ENCODE measurements at regions not wholly inside any gene's neighbourhood (a gene's known extent, or its start where the extent isn't known, plus 50 kb on each side); places are given as distances from the start of the nearest gene placed in this dataset.

DNA sequence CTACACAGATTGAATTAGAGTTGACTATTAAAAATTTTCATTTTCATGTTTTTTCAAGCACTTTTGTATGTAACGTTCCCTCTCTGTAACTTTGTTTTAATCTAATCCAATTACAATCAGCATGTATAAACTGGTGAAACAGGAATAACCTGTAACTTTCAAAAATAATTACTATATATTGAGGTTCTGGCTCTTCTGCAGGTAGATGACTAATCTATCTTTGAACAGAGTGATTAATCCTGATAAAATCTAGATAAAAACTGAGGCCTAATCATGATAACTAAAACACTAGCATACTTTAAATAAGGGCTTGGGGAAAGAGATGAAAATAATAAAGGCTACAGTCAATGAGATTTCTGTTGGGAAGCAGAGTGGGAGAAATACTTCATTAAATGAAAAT is 101.6 kb upstream of the KCND2 start:
- POLR2A ChIA-PET = no interaction called here
- no peak for FAIRE-seq
- 7% methylated on average over 1 of the region's 1 CpG for WGBS (ENCODE audit: missing lambda C conversion rate)
- Histone ChIP-seq H3K9me3 (no peaks in the 10 kb centered on the region), H3K27ac (no peak overlapping the region), H3K4me2 (no peak overlapping the region), H3K4me3 (no peak overlapping the region), H3K4me1 (no peaks in the 10 kb centered on the region)
- TF ChIP-seq, protein P1, sequence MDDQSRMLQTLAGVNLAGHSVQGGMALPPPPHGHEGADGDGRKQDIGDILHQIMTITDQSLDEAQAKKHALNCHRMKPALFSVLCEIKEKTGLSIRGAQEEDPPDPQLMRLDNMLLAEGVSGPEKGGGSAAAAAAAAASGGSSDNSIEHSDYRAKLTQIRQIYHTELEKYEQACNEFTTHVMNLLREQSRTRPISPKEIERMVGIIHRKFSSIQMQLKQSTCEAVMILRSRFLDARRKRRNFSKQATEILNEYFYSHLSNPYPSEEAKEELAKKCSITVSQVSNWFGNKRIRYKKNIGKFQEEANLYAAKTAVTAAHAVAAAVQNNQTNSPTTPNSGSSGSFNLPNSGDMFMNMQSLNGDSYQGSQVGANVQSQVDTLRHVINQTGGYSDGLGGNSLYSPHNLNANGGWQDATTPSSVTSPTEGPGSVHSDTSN (IDR thresholded peaks at IDR 0.05) = no peak
- TF ChIP-seq CEBPB (IDR thresholded peaks at IDR 0.05) (no peak), MAFK (IDR thresholded peaks at IDR 0.05; ENCODE audit: partially characterized antibody) (no peak), EHF (CRISPR knock-in tag; IDR thresholded peaks at IDR 0.05) (no peak), POLR2AphosphoS2 (conservative IDR thresholded peaks at IDR 0.05; ENCODE audit: low read length) (no peak), RCOR1 (IDR thresholded peaks at IDR 0.05; ENCODE audit: low read depth, low read length) (no peak), FOXS1 (CRISPR knock-in tag; IDR thresholded peaks at IDR 0.05) (no peak), FOSB (CRISPR knock-in tag; IDR thresholded peaks at IDR 0.05) (no peak), NFE2L2 (conservative IDR thresholded peaks at IDR 0.05; ENCODE audit: low read length) (no peak), JUNB (IDR thresholded peaks at IDR 0.05) (no peak), PHF8 (IDR thresholded peaks at IDR 0.05; ENCODE audit: borderline replicate concordance, low read depth) (no peak), SREBF2 (IDR thresholded peaks at IDR 0.05) (no peak), CBX8 (IDR thresholded peaks at IDR 0.05) (no peak), CBX2 (IDR thresholded peaks at IDR 0.05; ENCODE audit: borderline replicate concordance, low read depth) (no peak)
- TF ChIP-seq, protein P2, sequence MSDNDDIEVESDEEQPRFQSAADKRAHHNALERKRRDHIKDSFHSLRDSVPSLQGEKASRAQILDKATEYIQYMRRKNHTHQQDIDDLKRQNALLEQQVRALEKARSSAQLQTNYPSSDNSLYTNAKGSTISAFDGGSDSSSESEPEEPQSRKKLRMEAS (IDR thresholded peaks at IDR 0.05) = no peak
- TF ChIP-seq, protein P3, sequence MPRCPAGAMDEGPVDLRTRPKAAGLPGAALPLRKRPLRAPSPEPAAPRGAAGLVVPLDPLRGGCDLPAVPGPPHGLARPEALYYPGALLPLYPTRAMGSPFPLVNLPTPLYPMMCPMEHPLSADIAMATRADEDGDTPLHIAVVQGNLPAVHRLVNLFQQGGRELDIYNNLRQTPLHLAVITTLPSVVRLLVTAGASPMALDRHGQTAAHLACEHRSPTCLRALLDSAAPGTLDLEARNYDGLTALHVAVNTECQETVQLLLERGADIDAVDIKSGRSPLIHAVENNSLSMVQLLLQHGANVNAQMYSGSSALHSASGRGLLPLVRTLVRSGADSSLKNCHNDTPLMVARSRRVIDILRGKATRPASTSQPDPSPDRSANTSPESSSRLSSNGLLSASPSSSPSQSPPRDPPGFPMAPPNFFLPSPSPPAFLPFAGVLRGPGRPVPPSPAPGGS (IDR thresholded peaks at IDR 0.05) = no peak
- TF ChIP-seq, protein P4, sequence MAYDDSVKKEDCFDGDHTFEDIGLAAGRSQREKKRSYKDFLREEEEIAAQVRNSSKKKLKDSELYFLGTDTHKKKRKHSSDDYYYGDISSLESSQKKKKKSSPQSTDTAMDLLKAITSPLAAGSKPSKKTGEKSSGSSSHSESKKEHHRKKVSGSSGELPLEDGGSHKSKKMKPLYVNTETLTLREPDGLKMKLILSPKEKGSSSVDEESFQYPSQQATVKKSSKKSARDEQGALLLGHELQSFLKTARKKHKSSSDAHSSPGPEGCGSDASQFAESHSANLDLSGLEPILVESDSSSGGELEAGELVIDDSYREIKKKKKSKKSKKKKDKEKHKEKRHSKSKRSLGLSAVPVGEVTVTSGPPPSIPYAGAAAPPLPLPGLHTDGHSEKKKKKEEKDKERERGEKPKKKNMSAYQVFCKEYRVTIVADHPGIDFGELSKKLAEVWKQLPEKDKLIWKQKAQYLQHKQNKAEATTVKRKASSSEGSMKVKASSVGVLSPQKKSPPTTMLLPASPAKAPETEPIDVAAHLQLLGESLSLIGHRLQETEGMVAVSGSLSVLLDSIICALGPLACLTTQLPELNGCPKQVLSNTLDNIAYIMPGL (CRISPR knock-in tag; IDR thresholded peaks at IDR 0.05; ENCODE audit: borderline replicate concordance) = no peak
- CTCF ChIA-PET = no interaction called here
- no peak for ATAC-seq
- no peak for DNase-seq (ENCODE audit: low read depth in 1 of 2, low spot score in 1 of 2)

DNA sequence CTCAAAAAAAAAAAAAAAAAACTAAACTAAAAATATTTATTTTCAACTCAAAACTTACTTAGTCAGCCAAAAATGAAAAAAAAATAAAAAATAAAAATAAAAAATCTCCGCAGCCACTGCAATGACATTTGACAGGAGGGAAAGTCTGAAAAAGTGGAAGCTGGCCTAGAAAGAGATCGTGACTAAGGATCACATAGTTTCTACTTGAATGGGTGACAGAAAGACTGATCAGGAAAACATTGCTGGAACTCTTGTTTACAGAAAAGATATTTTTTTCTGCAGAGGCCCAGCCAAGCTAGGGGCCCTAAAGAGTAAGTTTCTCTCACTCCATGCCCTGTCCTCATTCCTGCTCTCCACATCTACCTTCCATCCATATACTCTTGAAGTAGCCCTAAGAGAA is 92.8 kb upstream of the KCND2 start:
- ChIA-PET POLR2A (no interaction called here), CTCF (no interaction called here)
- TF ChIP-seq NFE2L2 (conservative IDR thresholded peaks at IDR 0.05; ENCODE audit: low read length) = no peak
- FAIRE-seq (no peak), DNase-seq (ENCODE audit: low read depth in 1 of 2, low spot score in 1 of 2) (no peak), ATAC-seq (no peak)
- Histone ChIP-seq H3K4me3 (no peak overlapping the region), H3K27ac (no peak overlapping the region), H3K4me1 (no peaks in the 10 kb centered on the region), H3K9me3 (no peaks in the 10 kb centered on the region; the same call in 2 of the 3 replicates), H3K4me2 (no peak overlapping the region)
- 23% methylated on average over 2 of the region's 2 CpGs for WGBS (ENCODE audit: missing lambda C conversion rate)

DNA sequence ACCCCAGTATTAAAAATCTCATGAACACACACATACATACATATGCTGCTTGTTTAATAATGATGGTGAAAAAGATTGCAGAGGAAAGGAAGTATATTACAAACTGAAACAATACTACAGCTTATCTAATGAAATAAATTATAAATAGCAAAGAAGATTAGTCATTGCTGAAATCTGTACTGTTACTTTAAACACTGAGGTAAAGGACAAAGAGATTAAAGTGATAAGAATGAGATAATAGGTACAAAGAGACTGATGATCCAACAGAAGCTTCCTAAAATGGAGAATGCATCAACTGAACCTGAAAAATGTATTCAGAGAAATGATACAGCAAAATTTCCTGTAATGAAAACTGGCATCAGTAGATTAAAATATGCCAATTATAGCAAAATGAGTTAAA is 91.5 kb upstream of the KCND2 start:
- TF ChIP-seq ESRRA (IDR thresholded peaks at IDR 0.05; ENCODE audit: borderline replicate concordance, low read length) (no peak), EHF (CRISPR knock-in tag; IDR thresholded peaks at IDR 0.05) (no peak), FOSB (CRISPR knock-in tag; IDR thresholded peaks at IDR 0.05) (no peak), CBX2 (IDR thresholded peaks at IDR 0.05; ENCODE audit: borderline replicate concordance, low read depth) (no peak), TFCP2L1 (CRISPR knock-in tag; IDR thresholded peaks at IDR 0.05) (no peak), FOSL2 (IDR thresholded peaks at IDR 0.05) (no peak), FOSL2 (CRISPR knock-in tag; IDR thresholded peaks at IDR 0.05) (no peak), MYC (IDR thresholded peaks at IDR 0.05; ENCODE audit: borderline replicate concordance, low read length) (no peak), NR3C1 (IDR thresholded peaks at IDR 0.05) (no peak), KDM5A (IDR thresholded peaks at IDR 0.05) (no peak), ZC3H11A (IDR thresholded peaks at IDR 0.05) (no peak), HOXA7 (CRISPR knock-in tag; IDR thresholded peaks at IDR 0.05) (no peak), CHD4 (IDR thresholded peaks at IDR 0.05; ENCODE audit: borderline replicate concordance) (no peak), RARB (CRISPR knock-in tag; IDR thresholded peaks at IDR 0.05) (no peak), CEBPB (IDR thresholded peaks at IDR 0.05) (no peak), JUN (IDR thresholded peaks at IDR 0.05) (no peak)
- TF ChIP-seq, protein P3 (IDR thresholded peaks at IDR 0.05) = no peak
- TF ChIP-seq, protein P5, sequence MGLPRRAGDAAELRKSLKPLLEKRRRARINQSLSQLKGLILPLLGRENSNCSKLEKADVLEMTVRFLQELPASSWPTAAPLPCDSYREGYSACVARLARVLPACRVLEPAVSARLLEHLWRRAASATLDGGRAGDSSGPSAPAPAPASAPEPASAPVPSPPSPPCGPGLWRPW (IDR thresholded peaks at IDR 0.05) = no peak
- ChIA-PET POLR2A (no interaction called here), CTCF (no interaction called here)
- no peak for ATAC-seq
- H3K9me3 ChIP-seq = no peaks in the 10 kb centered on the region; the same call in 2 of the 3 replicates
- no peak for FAIRE-seq
- H3K4me1 ChIP-seq = no peaks in the 10 kb centered on the region
- no peak overlapping the region for H3K27ac ChIP-seq
- no peak overlapping the region for H3K4me2 ChIP-seq
- no peak overlapping the region for H3K4me3 ChIP-seq
- no peak for DNase-seq (ENCODE audit: low read depth in 1 of 2, low spot score in 1 of 2)
